AG04450 (cell line): ENCODE measurements at regions not wholly inside any gene's neighbourhood (a gene's known extent, or its start where the extent isn't known, plus 50 kb on each side); places are given as distances from the start of the nearest gene placed in this dataset.
A peak's percentile ranks its signal among the peaks of the same experiment; 100 is the strongest.

ENCODE experiments used
- CTCF ChIA-PET: fragments of 300-600, 350-600 bp; formaldehyde crosslinking; extraction: SDS; loops from one replicate; lab custom pipeline; 2022; ENCODE audit warnings: antibody characterized with exemption, inconsistent platforms; lab: Charles Lee
- POLR2A ChIA-PET: fragments of 350-600 bp; formaldehyde crosslinking; extraction: SDS; loops from one replicate; lab custom pipeline; 2021; ENCODE audit warnings: antibody characterized with exemption, inconsistent platforms; lab: Yijun Ruan, JAX
- DNase-seq: peaks from one replicate; pipeline ENCODE4 v3.0.0-alpha.2; 2011; ENCODE audit warnings: low read depth, low spot score
- H3K27ac ChIP-seq: one replicate; pipeline ENCODE4 v1.5.1; 2012; ENCODE audit warnings: low read depth, low read length, control low read depth
- H3K27me3 ChIP-seq: one replicate; pipeline ENCODE4 v1.6.0; 2012; ENCODE audit warnings: low read length; ENCODE audit not compliant: control insufficient read depth, insufficient read depth
- H3K4me3 ChIP-seq: 2 replicates; pipeline ENCODE4 v1.5.1; 2011; ENCODE audit warnings: mild to moderate bottlenecking, low read depth, low read length, control low read depth
- H3K9me3 ChIP-seq: 2 replicates; pipeline ENCODE4 v1.5.1; 2012; ENCODE audit warnings: low read length; ENCODE audit not compliant: control insufficient read depth, insufficient read depth
- CTCF ChIP-seq: IDR thresholded peaks from 2 replicates; pipeline ENCODE4 v1.5.1; 2011; ENCODE audit warnings: low read depth, low read length, control low read depth, inconsistent platforms

- DNase-seq: no peak
- H3K4me3 ChIP-seq: no peak overlapping the region
- ChIA-PET POLR2A (interaction anchor here (1.4 kb wide), 1 partner anchor 76 kb away, joined by 3 read pairs; no protein-coding TSS in a partner anchor), CTCF (interaction anchor here (0.8 to 1.2 kb wide), 3 partner anchors 9 to 206 kb away, joined by 3 read pairs; no protein-coding TSS in a partner anchor)
- H3K27ac ChIP-seq: peak overlapping the region; percentile 21
- TF ChIP-seq CTCF: no peak
- H3K27me3 ChIP-seq: no peaks in the 10 kb centered on the region
- H3K9me3 ChIP-seq: no peaks in the 10 kb centered on the region; the same call in 1 of the 2 replicates
Measured at GRCh38 chr15:100711516-100712021, 109.2 kb downstream of the ASB7 start.

- ChIA-PET POLR2A (interaction anchor here (0.6 to 1.4 kb wide), 2 partner anchors 77 to 582 kb away, joined by 3 read pairs; no protein-coding TSS in a partner anchor), CTCF (interaction anchor here (0.8 to 1.2 kb wide), 3 partner anchors 10 to 205 kb away, joined by 3 read pairs; no protein-coding TSS in a partner anchor)
- H3K9me3 ChIP-seq: no peaks in the 10 kb centered on the region; the same call in 1 of the 2 replicates
- H3K27ac ChIP-seq: no peak overlapping the region
- H3K27me3 ChIP-seq: no peaks in the 10 kb centered on the region
- DNase-seq: no peak
- TF ChIP-seq CTCF: no peak
- no peak overlapping the region for H3K4me3 ChIP-seq
Measured at GRCh38 chr15:100712226-100712625, 109.8 kb downstream of the ASB7 start.

GRCh38 chr15:100713163-100713867 lies 110.9 kb downstream of the ASB7 start:
- POLR2A ChIA-PET: no interaction called here
- H3K27me3 ChIP-seq: no peaks in the 10 kb centered on the region
- no peak for TF ChIP-seq CTCF
- CTCF ChIA-PET: no interaction called here
- no peak for DNase-seq
- H3K27ac ChIP-seq: peak overlapping the region; percentile 57
- no peak overlapping the region for H3K4me3 ChIP-seq
- no peaks in the 10 kb centered on the region; the same call in 1 of the 2 replicates for H3K9me3 ChIP-seq

GRCh38 chr15:100714034-100714748 lies 111.8 kb downstream of the ASB7 start:
- DNase-seq: no peak
- Histone ChIP-seq H3K27ac (no peak overlapping the region), H3K27me3 (no peaks in the 10 kb centered on the region), H3K4me3 (no peak overlapping the region), H3K9me3 (no peaks in the 10 kb centered on the region; the same call in 1 of the 2 replicates)
- no peak for TF ChIP-seq CTCF
- ChIA-PET CTCF (no interaction called here), POLR2A (no interaction called here)
